ENCODE measurements at regions not wholly inside any gene's neighbourhood (a gene's known extent, or its start where the extent isn't known, plus 50 kb on each side); places are given as distances from the start of the nearest gene placed in this dataset.

DNA sequence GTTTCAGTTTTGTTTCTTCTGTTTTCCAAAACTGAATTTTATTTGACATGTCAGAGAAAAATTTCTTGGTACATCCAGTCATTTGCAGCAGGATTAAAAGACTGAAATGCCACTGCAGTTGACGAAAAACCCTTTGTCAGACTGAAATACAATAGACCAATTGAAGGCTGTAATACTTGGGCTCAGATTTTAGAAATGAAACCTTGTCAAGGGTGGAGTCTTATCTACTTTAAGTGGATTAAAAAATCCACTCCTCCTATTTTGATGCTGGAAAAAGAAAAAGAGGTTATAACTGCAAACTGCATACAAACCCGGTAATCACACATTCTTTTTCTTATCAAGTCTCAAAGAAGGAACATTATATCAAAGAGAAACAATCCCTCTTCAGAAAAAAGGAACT lies 80.2 kb upstream of the NEUROD1 start:
- no peaks in the 10 kb centered on the region for H3K4me1 Mint-ChIP-seq (ENCODE audit: low read depth)
- POLR2A ChIA-PET: no interaction called here
- intact Hi-C loops (cut with micrococcal nuclease): no loop called here

DNA sequence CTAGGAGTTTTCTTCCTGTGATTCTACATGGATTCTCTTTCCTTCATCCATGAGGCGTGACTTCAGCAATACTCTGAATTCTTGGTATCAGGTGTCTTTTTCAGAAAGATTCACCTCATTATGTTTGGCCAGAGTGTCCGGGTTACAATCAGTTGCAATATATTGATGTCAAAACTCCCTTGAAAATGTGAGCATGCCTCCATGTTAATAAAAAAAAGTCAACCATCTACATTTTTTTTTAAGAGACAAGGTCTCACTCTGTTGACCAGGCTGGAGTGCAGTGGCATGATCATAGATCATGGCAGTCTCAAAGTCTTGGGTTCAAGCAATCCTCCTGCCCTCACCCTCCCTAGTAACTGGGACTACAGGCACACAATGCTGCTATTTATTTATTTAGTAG lies 80.9 kb upstream of the NEUROD1 start:
- no peak for DNase-seq
- Mint-ChIP-seq H3K36me3 (ENCODE audit: low read depth) (no peaks in the 10 kb centered on the region), H3K27ac (no peak overlapping the region), H3K9me3 (no peaks in the 10 kb centered on the region), H3K4me1 (ENCODE audit: low read depth) (no peaks in the 10 kb centered on the region), H3K4me3 (no peak overlapping the region), H3K27me3 (peaks cover 3% of the 10 kb centered on the region)
- intact Hi-C loops (cut with micrococcal nuclease): no loop called here
- TF ChIP-seq, protein P1, sequence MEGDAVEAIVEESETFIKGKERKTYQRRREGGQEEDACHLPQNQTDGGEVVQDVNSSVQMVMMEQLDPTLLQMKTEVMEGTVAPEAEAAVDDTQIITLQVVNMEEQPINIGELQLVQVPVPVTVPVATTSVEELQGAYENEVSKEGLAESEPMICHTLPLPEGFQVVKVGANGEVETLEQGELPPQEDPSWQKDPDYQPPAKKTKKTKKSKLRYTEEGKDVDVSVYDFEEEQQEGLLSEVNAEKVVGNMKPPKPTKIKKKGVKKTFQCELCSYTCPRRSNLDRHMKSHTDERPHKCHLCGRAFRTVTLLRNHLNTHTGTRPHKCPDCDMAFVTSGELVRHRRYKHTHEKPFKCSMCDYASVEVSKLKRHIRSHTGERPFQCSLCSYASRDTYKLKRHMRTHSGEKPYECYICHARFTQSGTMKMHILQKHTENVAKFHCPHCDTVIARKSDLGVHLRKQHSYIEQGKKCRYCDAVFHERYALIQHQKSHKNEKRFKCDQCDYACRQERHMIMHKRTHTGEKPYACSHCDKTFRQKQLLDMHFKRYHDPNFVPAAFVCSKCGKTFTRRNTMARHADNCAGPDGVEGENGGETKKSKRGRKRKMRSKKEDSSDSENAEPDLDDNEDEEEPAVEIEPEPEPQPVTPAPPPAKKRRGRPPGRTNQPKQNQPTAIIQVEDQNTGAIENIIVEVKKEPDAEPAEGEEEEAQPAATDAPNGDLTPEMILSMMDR (IDR thresholded peaks at IDR 0.05): no peak
- ATAC-seq: no peak
- CTCF ChIA-PET: no interaction called here
- POLR2A ChIA-PET: no interaction called here

More for the DNA sequence above, 80.2 kb upstream of the NEUROD1 start:
- Mint-ChIP-seq H3K36me3 (ENCODE audit: low read depth) (no peaks in the 10 kb centered on the region), H3K27ac (no peak overlapping the region), H3K4me3 (no peak overlapping the region), H3K9me3 (no peaks in the 10 kb centered on the region), H3K27me3 (peaks cover 3% of the 10 kb centered on the region)
- CTCF ChIA-PET: no interaction called here
- TF ChIP-seq, protein P1 (IDR thresholded peaks at IDR 0.05): no peak
- ATAC-seq (no peak), DNase-seq (no peak)

- intact Hi-C loops (cut with micrococcal nuclease): no loop called here
- CTCF ChIA-PET: no interaction called here
- Mint-ChIP-seq H3K4me1 (ENCODE audit: low read depth) (no peaks in the 10 kb centered on the region), H3K27me3 (peaks cover 3% of the 10 kb centered on the region), H3K27ac (no peak overlapping the region), H3K36me3 (ENCODE audit: low read depth) (no peaks in the 10 kb centered on the region), H3K9me3 (no peaks in the 10 kb centered on the region), H3K4me3 (no peak overlapping the region)
- DNase-seq: no peak
- TF ChIP-seq, protein P1 (IDR thresholded peaks at IDR 0.05): no peak
- POLR2A ChIA-PET: no interaction called here
- ATAC-seq: no peak
These were observed 81.7 kb upstream of the NEUROD1 start for GRCh38 chr2:181762000-181762399.

DNA sequence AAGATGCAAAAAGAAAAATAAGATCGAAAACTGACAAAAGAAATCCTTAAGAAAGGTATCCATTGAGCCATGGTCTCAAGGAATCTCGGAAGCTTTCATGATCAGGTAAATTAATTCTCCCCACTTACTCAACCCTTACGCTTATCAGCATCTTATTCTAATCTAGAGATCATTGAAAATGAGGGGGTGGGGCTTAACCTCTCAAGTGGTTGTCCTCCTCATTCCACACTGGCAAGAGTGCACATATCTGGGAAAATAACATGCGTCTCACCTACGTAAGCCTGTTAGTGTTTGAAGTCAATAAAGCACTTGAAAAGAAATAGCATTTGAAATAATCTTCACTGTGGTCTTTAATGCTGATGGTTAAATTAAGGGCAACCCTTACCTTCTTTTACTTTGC lies 82.5 kb upstream of the NEUROD1 start:
- ATAC-seq: no peak
- DNase-seq: no peak
- POLR2A ChIA-PET: no interaction called here
- Mint-ChIP-seq H3K9me3 (no peaks in the 10 kb centered on the region), H3K4me1 (ENCODE audit: low read depth) (no peaks in the 10 kb centered on the region), H3K27me3 (peaks cover 3% of the 10 kb centered on the region), H3K27ac (no peak overlapping the region), H3K4me3 (no peak overlapping the region), H3K36me3 (ENCODE audit: low read depth) (no peaks in the 10 kb centered on the region)
- TF ChIP-seq, protein P1 (IDR thresholded peaks at IDR 0.05): no peak
- intact Hi-C loops (cut with micrococcal nuclease): no loop called here
- CTCF ChIA-PET: no interaction called here

GRCh38 chr2:181763423-181763822 lies 83.1 kb upstream of the NEUROD1 start:
- DNase-seq (no peak), ATAC-seq (no peak)
- Mint-ChIP-seq H3K4me1 (ENCODE audit: low read depth) (no peaks in the 10 kb centered on the region), H3K27ac (no peak overlapping the region), H3K36me3 (ENCODE audit: low read depth) (no peaks in the 10 kb centered on the region), H3K4me3 (no peak overlapping the region), H3K27me3 (peaks cover 3% of the 10 kb centered on the region), H3K9me3 (no peaks in the 10 kb centered on the region)
- TF ChIP-seq, protein P1 (IDR thresholded peaks at IDR 0.05): no peak
- ChIA-PET CTCF (no interaction called here), POLR2A (no interaction called here)
- intact Hi-C loops (cut with micrococcal nuclease): no loop called here

All from activated CD8-positive, alpha-beta T cell treated with anti-CD3 and anti-CD28 coated beads for 36 hours (primary cell).